DLD1 (cell line): ENCODE measurements at regions not wholly inside any gene's neighbourhood (a gene's known extent, or its start where the extent isn't known, plus 50 kb on each side); places are given as distances from the start of the nearest gene placed in this dataset.

Experiments used
- in situ Hi-C: cut with HindIII; loops from 2 replicates; pipeline ENCODE4 v1.10.0; 2017; ENCODE audit warnings: low sequenced_read_pairs

DNA sequence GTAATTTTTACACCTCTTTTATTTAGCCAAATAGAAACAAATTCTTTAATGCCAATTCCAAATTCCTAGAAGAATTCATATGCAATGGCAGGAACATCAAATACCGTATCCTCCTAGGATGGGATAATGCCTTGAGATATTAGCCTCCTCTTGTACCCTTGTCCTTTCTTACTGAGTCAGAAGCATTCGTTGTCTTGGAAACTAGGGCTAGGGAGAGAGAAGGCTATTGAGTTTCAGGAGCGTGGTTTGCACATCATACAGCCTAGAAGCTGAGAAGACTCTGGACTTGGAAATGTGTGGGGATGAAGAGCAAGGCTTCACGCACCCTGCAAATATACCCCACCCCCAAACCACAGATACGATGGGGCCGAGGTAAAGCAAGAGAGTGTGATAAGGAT is 300.7 kb downstream of the SP3 start:
- in situ Hi-C loops = no loop called here

DNA sequence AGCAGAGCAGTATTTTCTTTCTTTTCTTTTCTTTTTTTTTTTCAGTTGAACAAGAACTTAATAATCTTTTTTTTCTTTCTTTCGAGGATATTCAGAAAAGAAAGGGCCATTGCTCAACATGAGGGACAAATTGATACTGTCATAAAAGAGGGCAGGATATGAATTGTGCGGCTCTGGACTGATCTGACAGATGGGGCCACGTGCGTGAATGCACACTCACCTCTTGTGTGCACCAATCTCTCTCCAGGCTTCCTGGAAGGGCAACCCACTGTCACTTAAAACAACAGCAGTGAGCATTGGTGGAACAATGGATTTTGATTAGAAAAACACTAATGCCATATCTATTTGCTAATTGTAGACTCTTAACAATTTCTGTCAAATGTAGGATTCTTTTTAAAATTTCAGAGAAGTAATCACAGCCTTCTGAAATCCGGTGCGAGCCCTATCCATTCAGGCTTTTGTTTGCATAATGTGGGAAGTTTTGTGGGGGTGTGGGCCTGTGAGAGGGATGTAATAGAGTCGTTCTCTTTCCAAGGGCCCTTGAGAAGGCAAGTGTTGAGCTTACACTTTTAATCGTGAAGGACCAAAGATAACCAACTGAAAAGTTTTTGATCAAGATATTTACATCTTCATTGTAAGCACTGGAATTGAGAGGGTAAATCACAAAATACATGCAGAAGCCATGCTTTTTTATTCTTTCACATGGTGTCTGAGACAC is 298.8 kb downstream of the SP3 start:
- in situ Hi-C loops = no loop called here

DNA sequence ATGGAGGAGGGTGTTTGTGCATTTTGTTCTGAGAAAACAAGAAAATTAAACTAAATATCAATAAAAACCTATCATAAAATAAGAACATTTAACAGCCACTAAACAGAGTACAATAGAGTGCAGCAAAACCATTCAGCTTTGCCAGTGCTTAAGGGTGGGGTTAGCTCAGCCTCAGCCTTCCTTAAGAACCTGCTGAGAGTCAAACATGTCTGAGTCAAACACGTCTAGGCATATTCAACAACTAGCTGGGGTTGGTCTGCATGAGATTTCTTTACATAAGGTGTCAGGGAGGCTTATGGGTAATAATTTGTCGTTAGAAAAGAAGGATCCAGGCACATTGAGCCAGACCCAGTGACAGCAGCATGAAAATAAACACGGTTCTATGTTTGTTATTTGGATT is 298.2 kb downstream of the SP3 start:
- in situ Hi-C loops = no loop called here

DNA sequence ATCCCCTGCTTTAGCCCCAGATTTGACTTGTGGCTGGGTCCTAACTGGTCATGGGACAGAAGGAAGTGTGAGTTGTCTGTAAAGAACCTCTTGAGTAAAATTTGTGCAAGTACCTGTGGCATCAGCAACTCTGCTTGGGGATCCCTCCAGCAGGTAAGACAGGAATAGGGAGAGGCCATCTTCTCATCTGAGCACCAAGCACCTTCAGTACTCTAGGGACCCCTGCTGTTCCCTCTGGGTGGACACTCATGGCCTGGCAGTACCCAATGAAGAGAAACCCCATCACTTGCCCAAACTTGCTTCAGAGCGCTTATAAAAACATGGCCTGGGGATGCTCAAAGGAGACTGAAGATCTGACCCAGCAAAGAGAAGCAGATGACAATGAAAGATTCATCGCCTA is 297.8 kb downstream of the SP3 start:
- in situ Hi-C loops = no loop called here

DNA sequence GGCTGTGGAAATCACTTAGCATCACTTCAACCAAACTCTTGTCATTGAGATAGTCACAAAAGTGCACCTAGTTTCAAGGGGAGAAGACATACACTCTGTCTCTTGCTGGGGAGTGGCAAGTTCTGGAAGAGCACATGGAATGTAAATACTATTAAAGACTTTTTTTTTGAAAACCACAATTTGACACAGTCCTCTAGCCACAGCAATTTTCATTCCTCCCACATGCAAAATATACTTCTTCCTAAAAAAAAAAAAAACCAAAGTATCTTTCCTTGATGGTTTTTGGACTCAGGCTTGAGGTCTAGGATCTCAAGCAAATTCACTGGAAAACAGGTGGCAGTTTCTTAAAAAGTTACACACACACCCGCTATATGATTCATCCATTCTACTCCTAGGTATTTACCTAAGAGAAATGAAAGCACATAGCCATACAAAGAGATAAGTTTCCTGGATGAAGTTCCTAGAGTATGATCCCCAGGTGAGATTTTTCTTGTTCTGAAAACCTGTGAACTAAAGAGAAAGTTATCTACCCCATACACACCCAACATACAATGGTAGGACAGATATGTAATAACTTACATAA is 295.8 kb downstream of the SP3 start:
- in situ Hi-C loops = no loop called here

DNA sequence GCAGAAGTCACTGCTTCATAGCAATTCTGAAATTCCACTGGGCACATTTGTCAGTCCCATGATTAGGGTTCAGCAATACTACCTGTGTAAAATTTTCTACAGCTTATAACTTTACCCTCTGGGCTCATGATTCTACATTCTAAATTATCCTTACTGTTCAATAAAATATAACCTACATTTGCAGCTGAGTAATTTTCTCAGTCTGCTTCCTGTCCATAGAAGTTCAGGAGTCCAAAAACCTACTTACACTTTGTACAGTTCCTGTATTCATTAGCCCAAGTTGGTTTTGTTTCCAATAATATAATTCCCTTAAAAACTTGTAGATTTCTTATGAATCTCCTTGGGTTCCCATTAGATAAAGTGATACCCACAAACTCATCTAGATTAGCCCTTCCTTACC is 295.3 kb downstream of the SP3 start:
- in situ Hi-C loops = no loop called here

DNA sequence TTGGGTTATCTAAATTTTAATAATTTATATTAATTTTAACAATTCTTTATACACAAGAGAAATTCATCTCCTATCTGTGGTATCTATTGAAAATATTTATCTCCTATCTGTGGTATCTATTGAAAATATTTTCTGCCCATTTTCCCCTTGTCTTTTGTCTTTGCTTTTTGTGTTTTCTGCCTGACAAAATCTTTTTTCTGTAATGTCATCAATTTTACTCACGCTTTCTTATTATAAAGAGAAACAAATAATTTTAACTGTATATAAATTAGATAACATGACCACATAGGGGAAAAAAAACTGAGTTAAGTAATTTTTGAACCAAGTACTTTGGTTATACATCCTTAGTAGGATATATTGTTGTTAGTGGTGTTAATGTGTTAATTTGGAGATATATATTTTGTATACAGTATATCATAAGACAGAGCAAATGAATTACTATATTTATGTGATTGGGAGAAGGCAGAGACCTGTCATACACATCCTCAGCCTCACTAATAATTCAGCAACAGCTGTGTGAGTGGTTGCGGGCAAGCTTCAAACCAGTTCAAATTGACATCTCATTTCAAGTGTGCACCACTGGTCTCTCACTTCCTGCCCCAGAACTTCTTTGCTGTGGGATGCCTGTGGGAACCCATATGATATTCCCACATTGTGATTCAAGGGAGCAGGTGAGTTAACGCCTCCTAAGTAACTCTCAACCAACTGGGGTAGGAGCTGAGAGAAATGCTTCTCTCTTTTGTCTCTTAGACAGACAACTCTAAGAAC is 292.4 kb downstream of the SP3 start:
- in situ Hi-C loops = no loop called here

DNA sequence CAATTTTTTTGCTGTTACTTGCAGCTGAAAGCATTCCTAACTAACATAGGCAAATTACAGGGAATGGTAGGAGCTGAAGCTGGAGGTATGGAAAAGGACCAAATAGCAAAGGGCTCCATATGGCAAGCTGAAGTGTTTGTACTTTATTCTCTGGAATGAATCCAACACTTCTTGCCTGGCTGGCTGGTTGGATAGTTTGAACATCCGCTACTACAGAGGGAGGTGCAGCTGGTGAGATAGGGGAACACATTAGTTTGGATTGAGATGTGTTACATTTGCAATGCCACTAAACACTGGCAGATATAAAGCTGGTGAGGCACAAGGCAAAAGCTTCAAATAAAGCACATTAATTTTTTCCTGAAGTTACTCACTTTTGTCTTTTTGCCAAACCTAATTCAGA is 291.5 kb downstream of the SP3 start:
- in situ Hi-C loops = no loop called here

DNA sequence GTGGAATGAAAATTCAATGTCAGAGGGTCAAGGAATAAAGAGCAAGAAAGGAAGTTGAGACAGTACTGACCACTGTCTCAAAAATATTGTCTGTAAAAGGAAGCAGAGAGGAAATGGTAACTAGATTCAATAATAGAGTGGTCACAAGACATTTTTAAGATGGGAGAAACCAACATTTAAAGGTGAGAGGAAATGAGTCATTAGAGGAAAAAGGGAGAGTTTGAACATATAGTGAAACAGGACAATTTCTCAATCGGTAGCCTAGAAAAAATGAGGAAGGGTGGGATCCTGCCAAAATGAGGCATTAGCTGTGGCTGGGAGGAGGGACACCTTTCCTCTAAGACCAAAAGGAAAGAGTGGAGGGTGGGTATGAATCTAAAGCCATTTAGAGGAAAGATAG is 288.5 kb downstream of the SP3 start:
- in situ Hi-C loops = no loop called here

DNA sequence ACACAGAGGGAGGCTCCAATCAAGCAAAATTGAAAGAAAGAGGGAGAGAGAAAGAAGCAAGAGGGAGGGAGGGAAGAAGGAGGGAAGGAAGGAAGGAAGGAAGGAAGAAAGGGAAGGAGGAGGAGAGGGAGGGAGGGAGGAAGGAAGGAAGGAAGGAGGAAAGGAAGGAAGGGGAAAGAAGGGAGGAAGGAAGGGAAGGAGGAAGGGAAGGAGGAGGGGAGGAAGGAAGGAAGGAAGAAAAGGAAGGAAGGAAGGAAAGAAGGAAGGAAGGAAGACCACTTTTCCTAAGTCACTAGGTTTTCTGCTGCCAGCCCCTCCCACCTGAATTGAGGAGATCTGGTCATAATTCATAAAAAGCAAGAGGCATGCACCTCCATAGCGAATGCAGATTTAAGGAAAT is 287.0 kb downstream of the SP3 start:
- in situ Hi-C loops = no loop called here

DNA sequence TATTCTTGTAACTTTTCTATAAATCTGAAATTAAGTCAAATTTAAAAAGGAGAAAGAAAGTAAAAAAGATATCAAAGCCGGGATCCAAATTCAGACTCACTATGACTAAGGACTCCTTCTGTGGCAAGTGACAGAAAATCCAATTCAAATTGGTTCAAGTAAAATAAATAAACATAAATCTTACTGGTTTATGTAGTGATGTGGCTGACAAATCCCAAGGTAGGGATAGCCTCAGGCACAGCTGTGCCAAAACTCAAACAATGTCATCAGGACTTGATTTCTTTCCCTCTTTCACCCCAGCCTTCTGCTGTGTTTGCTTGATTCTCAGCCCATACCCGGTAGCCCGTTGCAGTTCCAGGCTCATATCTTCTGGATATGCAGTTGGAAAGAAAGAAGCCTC is 284.6 kb downstream of the SP3 start:
- in situ Hi-C loops = no loop called here

DNA sequence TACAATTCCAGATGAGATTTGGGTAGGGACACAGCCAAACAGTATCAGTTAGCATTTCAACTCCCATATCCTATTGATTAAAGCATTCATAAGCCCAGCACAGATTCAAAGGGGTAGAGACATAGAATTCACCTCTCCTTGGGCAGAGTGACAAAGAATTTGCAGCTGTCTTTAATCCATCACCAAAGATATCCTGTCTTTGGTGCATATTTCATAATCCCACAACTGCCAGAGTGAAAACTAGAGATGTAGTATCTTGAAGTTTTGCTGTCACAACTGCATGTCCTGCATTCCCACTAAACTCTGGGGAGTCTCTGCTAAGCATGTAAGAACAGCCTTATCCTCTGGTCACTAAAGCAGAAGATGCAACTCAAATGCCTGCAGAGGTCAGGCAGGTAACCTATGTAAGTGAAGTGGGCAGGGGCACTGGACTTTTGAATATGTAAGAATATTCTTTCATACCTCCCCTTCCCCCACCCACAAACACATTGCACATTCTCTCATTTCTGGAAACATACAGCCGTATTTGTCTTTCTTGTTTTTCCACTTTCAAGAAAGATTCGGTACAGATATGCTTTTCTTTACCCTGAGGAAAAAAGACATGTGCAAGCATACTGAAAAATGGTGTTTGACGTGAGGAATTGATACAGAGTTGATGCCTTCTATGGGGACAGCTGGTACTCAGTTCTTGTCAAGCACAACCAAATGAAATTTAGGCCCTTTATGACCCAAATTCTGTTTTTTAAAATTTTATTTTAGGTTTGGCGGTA is 283.1 kb downstream of the SP3 start:
- in situ Hi-C loops = no loop called here

DNA sequence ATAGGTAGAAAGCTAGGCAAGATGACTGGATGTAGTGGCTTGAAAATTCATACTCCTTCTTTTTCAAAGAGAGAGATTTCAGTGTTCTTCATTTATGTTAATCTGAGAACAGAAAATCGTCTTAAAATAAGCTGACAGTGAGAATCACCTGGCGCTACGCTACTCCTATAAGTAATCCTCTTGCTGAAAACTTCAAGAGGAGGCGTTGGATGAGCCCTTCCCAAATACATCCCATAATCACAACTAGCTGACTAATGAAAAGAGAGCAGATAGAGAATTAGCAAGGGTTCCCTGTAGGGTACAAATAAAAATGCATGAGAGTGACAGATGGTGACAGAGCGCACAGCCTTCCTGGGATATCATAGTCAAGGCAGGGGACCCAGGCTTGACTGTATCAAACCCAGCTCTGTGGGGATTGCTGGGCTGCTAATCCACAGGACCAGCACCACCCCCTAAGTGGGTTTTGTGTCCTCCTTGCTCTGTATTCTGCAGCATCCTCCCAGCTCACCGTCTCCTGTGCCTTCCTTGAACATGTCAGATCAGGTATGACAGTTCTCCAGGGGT is 280.2 kb downstream of the SP3 start:
- in situ Hi-C loops = no loop called here

DNA sequence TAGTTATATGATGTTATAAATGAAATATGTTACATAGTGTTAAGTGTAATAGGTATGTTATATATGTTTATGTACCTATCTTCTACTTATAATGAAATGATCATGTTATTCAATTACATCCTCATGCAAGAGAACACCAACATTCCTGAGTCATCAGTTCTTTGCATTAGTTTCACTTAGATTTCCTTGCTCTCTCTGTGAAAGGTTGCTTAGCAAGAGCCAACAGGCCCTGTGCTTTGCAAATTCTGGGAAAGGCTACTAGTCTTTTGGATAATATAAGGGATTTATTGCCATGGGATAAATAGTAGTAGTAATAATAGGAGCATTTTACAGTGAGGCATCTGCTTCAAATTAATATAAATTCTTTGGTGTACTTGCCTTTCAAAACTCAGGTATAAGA is 274.8 kb downstream of the SP3 start:
- in situ Hi-C loops = no loop called here

DNA sequence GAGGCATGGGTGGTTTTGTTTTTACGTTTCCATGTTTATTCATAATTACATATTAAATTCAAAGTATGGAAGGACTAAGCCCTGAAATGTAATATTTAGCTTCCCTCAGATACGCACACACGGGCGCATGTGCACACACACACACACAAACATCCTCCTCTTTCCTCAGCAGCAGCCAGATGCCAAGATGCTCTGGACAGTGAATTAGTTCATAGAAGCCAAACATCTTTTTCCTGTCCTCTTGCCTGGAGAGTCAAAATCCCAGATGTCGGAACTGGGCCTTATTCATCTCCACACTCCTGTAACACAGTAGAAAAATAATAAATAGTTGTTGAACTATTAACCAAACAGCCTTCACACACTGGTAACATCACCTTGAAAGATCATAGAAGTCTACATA is 273.1 kb downstream of the SP3 start:
- in situ Hi-C loops = no loop called here

DNA sequence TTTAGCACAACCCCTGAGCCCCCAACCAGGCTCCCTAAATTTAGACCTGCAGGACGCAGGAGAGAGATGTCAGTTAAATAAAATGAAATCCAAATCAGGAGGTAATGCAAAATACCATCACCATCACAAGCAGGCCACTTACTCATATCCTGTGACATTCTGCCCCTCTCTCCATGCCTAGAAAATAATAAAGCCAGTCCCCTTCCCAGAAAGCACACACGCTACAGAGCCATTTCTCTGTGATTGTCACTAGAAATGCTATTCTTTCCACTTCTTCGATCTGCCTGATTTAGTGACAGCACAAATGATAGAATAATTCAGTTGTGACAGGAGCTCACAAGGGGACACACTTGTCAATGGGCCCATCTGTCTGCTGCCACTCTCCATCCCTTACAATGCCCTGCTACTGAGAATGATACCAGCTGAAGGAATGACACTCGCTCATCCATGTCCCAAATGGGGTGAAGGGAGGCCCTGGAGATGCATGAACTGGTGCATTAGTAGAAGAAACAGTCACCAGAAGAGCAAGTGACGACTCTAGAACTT is 272.1 kb downstream of the SP3 start:
- in situ Hi-C loops = no loop called here

DNA sequence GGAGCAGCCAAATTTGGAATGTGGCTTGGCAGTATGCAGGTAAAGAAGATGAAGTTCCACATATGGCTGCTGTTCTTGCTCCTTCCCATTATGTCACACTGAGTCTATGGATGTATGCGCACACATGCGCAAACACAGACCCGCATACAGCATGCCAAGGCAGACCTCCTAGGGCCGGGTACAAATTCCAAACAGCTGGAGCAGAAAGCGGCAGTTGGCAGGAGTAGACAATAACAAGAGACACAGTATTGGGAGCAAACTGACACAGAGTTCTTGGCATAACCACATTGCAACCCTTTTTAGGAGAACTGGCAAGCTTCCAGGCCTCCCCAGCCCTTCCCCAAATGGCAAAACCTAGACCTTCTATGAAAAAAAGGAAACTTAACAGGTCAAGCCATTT is 268.9 kb downstream of the SP3 start:
- in situ Hi-C loops = no loop called here

DNA sequence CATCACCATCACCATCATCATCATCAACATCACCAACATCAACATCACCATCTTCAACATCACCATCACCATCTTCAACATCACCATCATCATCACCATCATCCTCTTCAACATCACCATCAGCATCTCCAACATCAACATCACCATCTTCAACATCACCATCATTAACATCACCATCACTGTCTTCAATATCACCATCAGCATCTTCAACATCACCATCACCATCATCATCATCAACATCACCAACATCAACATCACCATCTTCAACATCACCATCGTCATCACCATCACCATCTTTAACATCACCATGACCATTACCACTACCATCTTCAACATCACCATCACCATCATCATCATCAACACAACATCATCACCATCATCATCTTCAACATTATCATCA is 267.2 kb downstream of the SP3 start:
- in situ Hi-C loops = no loop called here

DNA sequence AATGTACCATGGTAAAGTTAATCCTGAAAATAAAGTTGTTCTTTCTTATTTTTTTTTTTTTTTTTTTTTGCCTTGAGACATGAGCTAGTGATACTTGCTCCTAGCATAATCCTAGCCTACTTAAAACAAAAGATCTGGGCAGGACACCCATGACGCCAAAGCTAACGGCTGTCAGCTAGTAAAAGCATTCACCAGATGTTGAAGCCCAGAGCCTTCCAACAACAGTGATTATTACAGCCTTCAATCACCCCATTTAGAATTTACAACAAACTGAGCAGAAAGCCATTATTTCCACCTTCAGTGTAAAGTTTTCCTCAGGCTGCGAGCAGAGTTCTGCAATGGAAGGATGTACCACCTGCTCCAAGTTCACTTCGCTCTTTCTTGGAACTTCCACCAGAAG is 259.5 kb downstream of the SP3 start:
- in situ Hi-C loops = no loop called here

DNA sequence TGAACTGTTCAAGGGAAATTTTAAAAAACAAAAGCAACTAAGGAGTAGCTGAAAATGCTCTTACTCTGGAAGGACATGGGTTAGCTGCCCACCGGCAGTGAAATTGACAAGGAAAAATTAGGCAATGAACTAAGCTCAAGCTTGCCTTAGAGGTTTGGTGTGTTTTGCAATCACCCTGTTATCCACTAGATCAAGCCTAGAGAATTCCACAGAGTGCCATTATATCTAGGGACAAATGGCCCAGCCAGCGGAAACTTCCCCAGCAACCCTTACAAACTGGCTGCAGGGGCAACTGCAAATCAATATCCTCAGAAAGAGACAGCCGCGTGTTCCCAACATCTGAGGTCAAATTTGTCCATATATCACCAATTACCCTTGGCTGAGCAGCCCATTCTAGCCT is 258.2 kb downstream of the SP3 start:
- in situ Hi-C loops = no loop called here

DNA sequence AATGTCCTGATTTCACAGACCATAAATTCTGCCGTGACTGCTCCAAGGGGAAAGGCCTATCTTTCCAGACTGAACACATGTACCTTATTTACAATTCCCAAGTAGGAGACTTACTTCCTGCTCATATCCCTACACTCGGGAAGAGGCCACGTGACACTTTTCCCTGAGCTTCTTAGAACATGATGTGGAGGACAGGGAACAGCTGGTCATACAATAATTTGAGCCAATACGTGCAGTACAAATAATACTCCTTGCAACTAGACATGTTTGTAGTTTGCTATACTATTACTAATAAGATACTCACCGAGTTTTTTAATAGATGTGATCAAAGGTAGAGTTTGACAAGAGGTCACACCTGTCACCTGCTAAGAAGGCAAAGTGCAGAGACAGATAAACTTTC is 256.4 kb downstream of the SP3 start:
- in situ Hi-C loops = no loop called here
